ELR (cell line): ENCODE measurements at regions not wholly inside any gene's neighbourhood (a gene's known extent, or its start where the extent isn't known, plus 50 kb on each side); places are given as distances from the start of the nearest gene placed in this dataset.

ENCODE experiments used
- DNase-seq: peaks from one replicate; pipeline ENCODE4 v3.0.0-alpha.2; 2015; ENCODE audit warnings: low read depth

DNA sequence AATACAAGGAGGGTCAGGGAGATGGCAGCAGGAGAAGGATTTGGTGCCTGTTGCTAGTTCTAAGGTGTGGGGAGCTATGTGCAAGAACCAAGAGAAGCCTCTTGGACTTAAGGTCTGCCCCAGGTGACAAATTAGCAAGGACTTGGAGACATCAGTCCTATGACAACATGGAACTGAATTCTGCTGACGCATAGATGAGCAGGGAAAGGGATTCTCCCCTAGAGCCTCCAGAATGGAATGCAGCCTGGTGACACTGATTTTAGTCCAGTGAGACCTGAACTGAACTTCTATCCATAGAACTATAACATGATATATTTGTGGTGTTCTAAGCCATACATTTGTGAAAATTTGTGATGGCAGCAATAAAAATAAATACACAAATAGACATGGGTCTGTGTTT is 215.6 kb downstream of the ESM1 start:
- no peak for DNase-seq

DNA sequence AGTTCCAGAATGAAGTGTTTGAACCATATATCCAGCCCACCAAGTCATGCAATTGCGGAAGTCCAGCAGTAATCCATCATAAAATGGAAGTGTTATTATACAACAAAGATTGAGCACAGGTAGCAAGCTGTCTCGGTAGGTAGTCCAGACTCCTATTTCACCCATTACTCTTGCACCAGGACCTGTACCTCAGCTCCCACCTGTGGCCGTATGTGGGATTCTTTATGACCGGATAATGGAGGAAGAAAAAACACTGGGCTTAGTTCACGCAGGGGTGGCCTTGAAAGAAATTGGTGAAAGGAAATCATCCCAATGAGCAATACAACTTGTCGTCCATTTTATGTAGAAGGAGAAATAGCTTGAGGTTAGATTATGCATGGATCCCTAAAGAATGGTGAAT is 216.3 kb downstream of the ESM1 start:
- DNase-seq, result no peak

DNA sequence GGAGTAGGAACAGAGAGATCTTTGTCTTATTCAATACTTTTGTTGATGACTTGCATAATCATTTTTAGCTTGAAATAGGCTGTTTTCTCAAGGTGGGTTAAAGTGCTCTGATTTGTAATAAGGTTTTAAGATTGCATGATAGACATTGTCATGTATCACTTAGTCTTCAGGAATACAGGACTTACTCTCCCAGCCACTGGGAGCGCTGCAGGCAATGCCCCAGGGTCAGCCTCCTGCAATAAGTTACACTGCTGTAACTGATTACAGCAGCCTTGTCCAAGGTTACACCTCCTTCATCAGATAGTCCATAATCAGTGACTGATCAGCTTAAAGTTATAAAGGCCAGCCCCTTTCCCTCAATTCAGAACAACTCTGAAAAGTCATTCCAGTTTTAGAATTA is 218.6 kb downstream of the ESM1 start:
- no peak for DNase-seq

DNA sequence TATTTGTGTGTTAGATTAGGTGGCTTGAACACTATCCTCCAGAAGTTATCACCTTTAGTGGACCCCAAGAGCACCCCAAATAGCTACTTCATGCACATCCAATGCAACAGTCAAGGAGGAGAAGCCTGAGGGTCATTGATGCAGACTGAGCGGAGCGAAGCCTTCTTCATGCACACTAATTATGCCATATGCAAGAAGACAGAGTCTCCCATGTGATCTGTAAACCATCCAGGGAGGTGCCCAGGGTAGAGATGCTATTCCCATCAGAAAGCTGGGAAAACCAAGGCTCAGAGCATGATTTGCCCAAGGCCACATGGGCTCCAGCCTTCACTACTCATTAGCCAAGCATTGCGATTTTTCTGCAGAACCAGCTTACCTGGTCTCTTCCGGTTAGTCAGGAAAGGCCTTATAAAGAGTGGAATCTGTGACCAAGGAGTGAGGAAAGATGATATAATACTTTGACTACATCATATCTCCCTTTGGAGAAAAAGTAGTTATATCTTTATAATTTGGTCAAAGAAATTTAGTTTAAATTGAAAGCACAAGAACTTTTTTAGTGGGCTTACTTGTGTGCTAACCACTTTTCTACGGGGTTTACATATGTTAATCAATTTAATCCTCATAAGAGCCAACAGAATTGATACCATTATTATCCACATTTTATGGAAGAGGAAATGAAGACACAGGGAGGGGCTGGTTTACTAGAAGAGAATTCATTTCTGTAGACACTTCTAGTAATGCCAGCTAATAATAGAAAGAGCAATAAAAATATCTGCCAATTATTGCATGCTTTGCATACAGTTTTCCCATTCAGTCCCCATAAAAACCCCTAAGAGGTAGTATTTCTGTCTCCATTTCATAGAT is 220.0 kb downstream of the ESM1 start:
- DNase-seq, result no peak

DNA sequence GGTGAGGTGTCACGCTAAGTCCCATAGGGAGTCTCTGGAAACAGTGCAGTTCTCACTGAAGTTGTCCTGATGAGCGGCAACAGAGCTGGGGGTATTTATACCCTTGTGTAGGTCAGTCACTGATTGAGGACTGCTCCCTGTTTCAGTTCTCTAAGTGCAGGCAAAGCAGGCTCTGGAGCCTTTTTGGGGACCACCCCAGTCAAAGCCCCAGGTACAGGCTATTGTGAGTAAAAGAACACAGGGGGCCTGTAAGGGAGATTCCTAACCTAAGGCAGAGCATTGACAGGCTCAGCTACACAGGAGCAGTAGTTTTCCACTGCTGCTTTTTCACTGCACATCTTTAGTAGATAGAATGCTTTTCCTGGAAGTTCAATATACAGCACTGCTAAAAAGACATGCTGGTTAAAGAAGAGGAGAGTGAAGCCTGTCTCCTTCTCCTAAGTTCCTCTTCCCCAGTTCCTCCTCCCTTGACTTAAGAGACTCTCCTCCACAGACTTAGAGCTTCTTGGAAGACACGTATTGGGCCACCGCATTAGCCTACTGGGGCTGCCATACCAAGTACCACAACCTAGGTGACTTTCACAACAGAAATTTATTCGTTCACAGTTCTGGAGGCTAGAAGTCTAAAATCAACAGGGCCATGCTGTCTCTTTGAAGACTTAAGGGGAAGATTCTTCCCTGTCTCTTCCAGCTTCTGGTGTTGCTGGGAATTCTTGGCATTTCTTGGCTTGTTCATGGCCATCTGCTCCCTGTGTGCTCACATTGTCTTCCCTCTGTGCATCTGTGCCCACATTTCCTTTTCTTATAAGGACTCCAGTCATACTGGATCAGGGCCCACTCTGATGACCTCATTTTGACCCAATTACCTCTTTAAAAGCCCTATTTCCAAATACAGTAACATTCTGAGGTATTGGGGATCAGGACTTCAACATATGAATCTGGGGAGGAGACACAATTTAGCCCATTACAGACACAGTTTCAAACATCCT is 221.0 kb downstream of the ESM1 start:
- no peak for DNase-seq

DNA sequence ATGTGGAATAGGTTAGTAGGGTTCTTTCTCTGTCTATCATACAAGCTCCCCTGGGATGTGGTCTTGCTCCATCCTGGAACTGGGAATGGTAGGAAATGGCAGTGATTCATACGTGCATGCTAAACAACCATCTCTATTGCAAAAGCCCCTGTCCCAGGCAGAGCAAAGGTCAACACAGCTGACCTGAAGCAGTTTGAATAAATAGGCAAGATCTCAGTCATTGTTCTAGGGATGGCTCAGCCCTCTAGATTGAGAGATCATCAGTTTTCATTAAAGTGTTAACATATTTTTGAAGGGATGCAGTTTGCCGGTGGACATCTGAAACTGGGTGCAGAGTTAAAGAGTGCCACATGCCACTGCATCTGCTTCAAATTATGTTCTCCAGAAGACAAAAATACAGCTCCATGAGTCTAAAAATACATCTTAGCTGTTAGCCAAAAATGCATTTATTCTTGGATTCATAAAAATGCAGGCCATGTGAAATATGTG is 224.1 kb downstream of the ESM1 start:
- DNase-seq, result peak; percentile 87

DNA sequence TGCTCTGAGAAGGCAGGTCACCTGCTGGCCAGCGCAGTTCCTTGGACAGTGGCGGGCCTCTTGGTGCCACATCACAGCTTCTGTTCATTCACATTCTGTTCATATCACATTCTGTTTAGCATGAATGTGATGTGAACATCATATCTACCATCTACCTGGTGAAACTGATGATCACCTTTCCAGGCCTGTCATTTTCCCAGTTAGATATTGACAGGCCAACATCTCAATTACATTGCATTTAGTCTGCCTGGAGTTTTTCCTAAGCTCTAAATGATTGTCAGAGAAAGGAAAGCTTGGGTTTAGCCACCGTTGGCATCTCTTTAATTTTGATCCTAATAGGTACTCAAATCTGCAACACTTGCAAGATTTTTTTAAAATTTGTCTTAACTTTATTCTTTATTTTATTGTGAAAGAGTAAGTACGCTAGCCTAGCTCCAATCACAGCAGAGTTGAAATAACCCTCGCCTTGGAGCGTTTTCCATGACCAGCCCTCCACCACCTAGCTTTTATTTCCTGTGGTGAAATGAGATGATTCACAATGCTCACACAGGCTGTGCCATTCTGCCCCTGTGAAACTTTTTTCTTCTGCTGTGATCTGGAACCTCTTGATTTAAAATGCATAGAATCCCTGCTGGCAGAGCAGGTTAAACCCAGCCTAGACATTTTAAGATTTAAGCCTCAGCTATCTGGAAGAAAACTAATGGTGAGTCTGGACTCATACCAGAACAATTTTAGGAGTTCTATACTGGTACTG is 225.0 kb downstream of the ESM1 start:
- peak; percentile 83 for DNase-seq

DNA sequence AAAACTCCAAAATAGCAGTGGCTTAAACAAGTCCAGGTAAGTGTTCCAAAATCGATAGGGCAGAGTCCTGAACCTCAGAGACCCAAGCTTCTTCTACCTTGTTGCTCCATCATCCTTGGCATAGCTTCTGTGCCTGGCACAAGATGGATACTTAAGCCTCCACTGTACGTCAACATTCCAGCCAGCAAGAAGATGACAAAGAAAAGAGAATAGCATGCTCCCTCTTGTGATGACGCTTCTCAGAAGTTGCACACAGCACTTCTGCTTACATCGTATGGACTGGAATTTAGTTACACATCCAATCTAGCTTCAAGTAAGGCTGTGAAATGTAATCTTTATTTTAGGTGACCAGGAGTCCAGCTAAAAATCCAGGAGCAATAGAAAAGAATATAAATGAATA is 227.4 kb downstream of the ESM1 start:
- peak; percentile 75 for DNase-seq

DNA sequence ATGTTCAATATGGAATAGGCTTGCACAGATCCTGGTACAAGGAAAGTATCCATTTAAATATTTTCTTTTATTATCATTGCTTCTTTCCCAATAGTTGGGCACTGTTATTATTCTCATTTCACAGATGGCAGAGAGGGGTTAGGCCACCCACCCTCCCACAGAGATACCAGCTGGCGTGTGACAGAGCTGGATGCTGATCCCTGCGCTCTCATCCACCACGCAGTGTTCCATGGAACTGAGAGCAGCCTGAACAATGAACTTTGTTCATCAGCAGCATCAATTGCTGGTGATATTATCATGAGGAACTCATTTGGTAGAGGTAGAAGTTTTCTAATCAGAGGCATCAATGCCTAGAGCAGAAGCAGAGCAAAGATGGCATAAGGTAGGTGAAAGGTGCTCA is 227.9 kb downstream of the ESM1 start:
- no peak for DNase-seq

DNA sequence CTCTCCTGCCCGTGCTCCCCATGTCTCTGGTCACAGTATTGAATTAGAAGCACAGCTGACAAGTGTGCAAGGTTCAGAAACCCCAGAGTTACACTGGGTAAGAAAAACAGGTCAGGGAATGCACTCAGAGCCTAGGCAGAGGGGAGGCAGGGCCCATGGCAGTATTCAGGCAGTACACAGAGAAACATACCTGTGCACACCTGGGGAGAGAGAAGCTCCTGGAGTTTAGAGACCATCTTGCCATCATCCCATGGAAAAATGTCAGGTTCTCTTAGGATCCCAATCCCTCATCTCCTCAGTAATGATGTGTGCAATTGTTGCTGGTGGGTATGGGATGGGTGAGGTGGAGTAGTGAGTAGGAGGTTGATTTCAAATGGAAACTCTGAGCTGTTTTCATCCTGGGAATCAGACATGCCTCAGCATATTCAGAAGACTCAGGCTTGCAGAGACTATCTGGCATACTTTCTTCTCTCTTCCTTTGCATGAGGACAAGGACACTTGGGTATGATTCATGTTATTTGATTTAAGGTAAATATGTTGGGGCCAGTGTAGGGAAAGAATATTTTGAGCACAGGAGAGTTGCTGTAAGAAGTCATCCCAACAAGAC is 228.5 kb downstream of the ESM1 start:
- no peak for DNase-seq

DNA sequence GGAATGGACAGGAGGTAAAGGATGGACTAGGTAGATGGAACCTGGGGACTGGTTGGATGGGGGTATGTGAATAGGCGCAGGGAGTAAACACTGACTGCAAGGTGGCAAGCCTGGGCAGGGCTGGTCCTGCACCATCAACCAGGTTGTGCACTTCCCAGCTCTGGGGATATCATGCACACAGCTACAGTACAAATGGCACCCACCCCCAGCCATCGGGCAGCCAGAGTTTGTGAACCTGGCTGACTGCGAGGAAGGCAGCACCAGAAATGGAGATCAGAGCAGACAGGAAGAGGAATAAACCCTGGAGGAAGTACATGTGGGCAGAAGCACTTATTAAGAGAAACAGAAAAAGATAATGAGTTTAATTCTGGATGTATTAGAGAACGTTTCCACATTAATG is 229.1 kb downstream of the ESM1 start:
- no peak for DNase-seq

DNA sequence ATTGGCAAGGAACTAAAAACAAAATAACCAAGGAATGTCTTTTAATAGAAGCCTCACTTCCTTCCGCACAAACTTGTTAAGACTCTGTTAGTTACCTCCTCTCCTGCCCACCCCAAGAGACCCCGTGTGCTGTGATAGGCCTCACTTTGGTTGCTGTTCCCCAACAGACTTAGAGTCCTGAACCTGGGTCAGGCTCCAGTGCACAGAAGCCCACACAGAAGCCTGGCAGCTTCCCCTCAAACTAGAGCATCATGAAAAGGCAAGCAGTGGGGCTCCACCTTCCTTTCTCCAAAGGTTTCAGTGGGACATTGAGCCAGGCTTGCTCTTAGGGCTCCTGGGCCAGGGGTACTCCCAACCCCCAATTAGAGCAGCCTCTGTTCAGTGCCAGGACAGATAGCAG is 230.5 kb downstream of the ESM1 start:
- no peak for DNase-seq

DNA sequence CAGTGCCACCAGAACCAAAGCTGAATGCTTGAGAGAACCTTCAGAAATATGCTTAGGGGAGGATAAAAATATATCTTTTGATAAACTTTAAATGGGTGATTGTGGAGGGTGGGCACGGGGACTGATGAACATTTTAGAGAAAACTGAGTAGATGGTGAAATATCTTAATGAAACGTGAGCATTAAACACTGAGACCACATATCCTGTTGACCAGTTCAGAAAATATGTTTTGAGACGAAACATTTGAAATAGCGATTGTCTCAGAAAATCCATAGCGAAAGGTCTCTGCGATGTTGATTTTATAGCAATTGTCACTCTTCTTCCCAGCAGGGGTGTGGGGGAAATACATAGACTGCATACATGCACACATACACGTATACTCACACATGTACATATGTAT is 231.0 kb downstream of the ESM1 start:
- peak; percentile 71 for DNase-seq

DNA sequence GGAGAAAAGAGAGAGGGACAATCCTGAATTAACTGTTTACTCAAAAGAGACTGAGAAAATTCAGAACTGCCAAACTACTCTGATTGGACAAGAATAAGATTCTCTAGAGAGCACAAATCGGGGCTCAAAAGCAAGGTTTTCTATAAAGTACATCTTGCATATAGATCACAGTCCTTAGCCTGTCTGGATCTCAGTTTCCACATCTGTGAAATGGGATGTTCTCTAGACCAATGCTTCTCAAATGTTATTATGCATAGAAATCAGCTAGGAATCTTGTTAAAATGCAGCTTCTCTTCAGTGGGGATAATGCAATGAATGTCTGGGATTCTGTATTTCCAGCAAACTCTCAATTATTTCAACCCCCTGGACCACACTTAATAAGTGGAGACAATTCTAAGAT is 231.6 kb downstream of the ESM1 start:
- no peak for DNase-seq

DNA sequence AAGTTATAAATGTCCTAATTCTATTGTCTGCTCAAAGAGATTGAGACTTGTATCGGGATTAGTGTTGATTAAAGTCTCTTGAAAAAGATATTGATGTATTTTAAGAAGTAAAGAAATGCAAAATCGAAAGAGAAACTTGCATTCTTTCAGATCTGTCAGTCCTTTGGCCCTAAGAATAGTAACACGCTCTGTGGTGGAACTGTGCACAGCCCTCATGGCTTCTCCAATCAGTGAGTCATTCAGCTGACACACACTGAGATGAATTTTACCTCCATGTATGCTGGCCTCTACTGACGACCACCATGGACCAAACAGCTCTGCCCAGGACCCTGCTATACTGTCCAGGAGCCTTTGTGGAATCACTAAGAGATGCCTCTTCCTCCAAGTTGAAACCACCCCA is 232.4 kb downstream of the ESM1 start:
- peak; percentile 76 for DNase-seq

DNA sequence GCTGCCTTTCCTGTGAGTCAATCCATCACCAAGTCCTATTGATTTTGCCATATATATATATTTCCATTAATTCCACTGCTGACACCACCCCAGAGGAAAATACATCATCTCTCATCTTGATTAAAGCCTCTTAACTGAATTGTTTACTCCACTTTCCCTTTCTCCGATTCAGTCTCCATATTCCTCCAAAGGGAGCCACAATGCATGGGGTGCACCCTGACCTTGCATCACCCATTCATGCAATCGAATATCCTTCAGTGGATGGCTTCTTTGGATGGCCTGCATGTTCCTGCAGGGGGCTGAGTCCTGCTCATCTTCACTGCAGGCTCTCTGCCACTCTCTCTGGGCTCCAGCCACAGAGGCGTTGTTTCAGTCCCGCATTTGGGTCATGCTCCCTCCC is 231.0 kb downstream of the SNX18 start:
- DNase-seq, result no peak

DNA sequence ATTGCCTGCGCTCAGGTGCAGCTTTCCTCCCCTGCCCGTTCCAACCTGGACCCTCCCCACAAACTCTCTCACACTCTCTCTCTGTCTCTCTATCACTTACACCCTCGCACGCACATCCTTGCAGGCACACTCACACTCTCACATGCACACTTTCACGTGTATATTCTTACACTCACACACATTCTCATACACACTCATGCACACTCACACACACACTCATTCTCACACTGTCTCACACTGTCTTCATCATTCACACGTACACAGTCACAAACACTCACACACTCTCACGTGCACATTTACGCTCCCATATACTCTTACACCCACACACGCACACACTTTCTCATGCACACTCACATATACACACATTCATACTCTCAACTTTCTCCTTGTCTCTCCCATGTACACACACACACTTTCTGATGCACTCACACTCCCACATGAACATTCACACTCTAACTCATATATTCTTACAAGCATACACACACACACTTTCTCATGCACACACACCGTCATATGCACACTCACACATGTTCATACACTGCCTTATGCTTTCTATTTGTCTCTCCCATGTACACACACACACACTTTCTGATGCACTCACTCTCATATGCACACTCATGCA is 229.3 kb downstream of the SNX18 start:
- no peak for DNase-seq

DNA sequence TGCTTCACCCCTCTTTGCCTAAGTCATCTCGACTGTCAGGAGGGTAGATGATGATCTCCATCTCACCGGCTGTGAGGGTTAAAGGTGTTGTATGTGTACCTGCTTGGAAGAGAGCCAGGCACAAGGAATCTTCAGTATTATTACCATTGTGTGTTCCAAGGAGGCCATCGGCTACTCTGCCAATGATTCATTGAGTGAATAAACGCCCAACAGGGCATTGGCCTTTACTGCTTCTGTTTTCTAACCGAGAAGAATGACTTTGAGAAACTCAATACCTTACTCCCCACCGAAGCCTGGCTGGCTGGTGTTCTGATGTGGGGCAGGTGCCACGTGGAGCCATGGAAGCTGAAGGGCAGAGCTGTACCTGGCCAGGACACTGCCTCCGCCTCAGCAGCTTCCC is 228.8 kb downstream of the SNX18 start:
- no peak for DNase-seq

DNA sequence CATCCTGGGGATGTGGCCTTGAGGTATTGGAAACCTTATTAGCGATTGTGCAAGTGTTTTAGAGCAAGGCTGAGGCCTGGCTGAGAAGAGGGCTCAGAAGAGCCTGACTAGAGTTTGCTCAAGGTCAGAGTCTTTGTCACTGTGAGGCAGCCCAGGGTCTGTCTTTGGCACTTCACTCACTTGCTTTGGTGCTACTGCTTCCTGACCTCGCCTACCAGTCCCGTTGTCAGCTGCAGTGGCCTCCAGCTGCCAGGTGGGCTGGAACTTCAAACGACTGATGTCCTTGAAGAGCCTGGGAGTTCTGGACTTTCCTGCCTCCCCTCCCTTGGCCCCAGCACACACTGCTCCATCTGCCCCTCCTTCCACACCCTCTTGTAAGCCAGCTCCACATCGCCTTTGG is 228.0 kb downstream of the SNX18 start:
- DNase-seq, result no peak

DNA sequence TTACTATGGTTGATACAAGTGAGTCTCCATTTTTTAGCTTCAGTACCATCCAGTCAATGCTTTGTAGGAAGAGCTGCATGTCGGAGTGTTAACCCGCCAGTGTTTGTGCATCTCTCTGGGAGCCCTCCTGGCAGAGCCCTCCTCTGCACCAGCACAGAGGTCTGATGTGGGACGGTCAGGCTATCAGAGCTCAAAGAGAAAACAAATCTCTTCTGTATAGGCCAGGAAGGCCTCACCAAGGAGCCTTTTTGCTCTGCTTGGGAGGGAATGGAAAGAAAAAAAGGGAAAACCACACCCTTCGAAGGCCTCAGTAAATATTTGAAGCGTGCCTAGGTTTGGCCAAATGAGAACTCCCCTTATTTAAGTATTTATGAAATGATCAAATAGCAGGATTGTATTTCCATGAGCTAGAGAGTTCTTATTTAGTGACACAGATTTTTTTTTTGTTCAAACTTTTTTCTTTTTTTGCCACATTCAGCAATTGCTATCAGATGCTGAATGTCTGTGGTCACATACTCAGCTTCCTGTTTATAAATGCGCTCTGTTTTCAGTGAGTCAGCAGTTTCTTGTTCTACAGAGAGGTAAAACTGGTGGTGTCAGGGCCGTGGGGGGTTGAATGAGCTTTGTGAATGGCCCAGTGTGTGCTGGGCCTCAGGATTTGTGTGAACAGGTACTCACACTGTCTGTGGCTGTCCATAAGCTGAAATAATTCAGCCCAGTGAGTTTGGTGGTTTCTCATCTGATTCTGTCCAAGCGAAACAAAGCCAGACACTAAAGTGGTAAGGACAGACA is 226.6 kb downstream of the SNX18 start:
- peak; percentile 98 for DNase-seq
